ENCODE measurements at regions not wholly inside any gene's neighbourhood (a gene's known extent, or its start where the extent isn't known, plus 50 kb on each side); places are given as distances from the start of the nearest gene placed in this dataset.

DNA sequence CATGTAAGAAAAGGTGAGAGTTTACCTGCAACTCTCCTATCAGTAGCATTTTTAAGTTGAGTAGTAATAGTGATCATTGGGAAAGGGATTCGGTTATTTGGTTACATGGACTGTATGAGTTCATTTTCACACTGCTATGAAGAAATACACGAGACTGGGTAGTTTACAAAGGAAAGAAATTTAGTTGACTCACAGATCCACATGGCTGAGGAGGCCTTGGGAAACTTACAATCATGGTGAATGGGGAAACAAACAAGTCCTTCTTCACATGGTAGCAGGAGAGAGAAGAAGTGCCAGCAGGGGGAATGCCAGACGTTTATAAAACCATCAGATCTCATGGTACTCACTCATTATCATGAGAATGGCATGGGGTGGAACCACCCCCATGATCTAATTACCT lies 59.3 kb upstream of the FBXO28 start:
- TF ChIP-seq EZH2phosphoT487 (IDR thresholded peaks at IDR 0.05; ENCODE audit: insufficient read depth, low read depth) (no peak), EZH2 (IDR thresholded peaks at IDR 0.05; ENCODE audit: insufficient read depth, poor library complexity, severe bottlenecking) (no peak)
